ENCODE measurements at regions not wholly inside any gene's neighbourhood (a gene's known extent, or its start where the extent isn't known, plus 50 kb on each side); places are given as distances from the start of the nearest gene placed in this dataset.

- TF ChIP-seq CTCF (IDR thresholded peaks at IDR 0.05), result no peak
- no peak for TF ChIP-seq POLR2A (IDR thresholded peaks at IDR 0.05)
Observed at GRCh38 chr20:50368386-50368785, 141.8 kb upstream of the PTPN1 start.

Measured in lower leg skin (tissue), 3 donors.